Sigmoid colon (tissue), 4 donors: ENCODE measurements at regions not wholly inside any gene's neighbourhood (a gene's known extent, or its start where the extent isn't known, plus 50 kb on each side); places are given as distances from the start of the nearest gene placed in this dataset.

Source experiments
- POLR2A ChIP-seq, 2 donors: fragments of 450-650 bp; IDR thresholded peaks; one replicate each; pipeline ENCODE4 v1.6.1; 2016; ENCODE audit warnings: antibody characterized with exemption in 2 of 2, mild to moderate bottlenecking in 2 of 2, moderate library complexity in 2 of 2
- POLR2AphosphoS5 ChIP-seq, 4 donors: sonication (generic); formaldehyde crosslinking; IDR thresholded peaks; one replicate each; pipeline ENCODE4 v1.6.1; 2017; ENCODE audit warnings: antibody characterized with exemption in 4 of 4
- TF ChIP-seq, protein P1 (sequence below), 4 experiments: fragments of 450-650 bp in 3 of 4; fragments of 200-600 bp in 1 of 4; IDR thresholded peaks; one replicate each; pipeline ENCODE4 v1.5.1; 2016 to 2019; ENCODE audit warnings: antibody characterized with exemption in 4 of 4, mild to moderate bottlenecking in 3 of 4, moderate library complexity in 2 of 4

DNA sequence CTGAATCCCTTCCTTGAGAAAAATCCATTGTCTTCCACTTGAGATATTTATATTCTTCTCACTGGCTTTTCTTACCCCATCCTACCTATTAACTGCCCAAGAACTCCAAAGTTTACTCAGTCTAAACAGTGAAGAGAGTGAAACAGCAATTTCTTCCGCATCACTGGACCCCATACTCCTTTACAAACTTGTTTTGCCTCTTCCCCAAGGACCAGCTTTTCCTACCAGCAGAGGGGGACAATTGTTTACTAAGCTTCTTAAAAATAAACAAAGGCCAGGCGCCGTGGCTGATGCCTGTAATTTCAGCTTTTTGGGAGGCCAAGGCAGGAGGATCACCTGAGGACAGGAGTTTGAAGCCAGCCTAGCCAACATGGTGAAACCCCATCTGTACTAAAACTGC lies 52.0 kb downstream of the LRATD1 start:
- no peak for TF ChIP-seq POLR2A (IDR thresholded peaks at IDR 0.05)
- TF ChIP-seq, protein P1, sequence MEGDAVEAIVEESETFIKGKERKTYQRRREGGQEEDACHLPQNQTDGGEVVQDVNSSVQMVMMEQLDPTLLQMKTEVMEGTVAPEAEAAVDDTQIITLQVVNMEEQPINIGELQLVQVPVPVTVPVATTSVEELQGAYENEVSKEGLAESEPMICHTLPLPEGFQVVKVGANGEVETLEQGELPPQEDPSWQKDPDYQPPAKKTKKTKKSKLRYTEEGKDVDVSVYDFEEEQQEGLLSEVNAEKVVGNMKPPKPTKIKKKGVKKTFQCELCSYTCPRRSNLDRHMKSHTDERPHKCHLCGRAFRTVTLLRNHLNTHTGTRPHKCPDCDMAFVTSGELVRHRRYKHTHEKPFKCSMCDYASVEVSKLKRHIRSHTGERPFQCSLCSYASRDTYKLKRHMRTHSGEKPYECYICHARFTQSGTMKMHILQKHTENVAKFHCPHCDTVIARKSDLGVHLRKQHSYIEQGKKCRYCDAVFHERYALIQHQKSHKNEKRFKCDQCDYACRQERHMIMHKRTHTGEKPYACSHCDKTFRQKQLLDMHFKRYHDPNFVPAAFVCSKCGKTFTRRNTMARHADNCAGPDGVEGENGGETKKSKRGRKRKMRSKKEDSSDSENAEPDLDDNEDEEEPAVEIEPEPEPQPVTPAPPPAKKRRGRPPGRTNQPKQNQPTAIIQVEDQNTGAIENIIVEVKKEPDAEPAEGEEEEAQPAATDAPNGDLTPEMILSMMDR (IDR thresholded peaks at IDR 0.05), result no peak
- TF ChIP-seq POLR2AphosphoS5 (IDR thresholded peaks at IDR 0.05), result no peak
